ENCODE measurements at regions not wholly inside any gene's neighbourhood (a gene's known extent, or its start where the extent isn't known, plus 50 kb on each side); places are given as distances from the start of the nearest gene placed in this dataset.

DNA sequence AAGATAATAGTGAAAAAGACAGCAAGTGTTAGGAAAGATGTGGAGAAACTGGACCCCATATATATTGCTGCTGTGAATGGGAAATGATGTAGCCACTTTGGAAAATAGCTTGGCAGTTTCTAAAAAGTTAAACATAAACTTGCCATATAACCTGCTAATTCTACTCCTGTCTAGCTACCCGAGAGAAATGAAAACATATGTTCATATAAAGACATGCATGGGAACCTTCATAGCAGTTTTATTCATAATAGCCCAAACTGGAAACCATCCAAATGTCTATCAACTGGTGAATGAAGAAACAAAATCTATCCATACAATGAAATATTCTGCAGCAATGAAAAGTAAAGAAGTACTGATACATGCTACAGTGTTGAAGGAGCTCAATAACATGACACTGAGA is 50.4 kb upstream of the NABP1 start:
- peaks cover 13% of the 10 kb centered on the region for H3K27me3 Mint-ChIP-seq
- no peak overlapping the region for H3K4me3 Mint-ChIP-seq
- no peak for DNase-seq
- H3K4me1 Mint-ChIP-seq: peaks cover 14% of the 10 kb centered on the region
- H3K27ac Mint-ChIP-seq: no peak overlapping the region
- H3K36me3 Mint-ChIP-seq: peaks cover 2% of the 10 kb centered on the region
- ATAC-seq: no peak
- no peaks in the 10 kb centered on the region for H3K9me3 Mint-ChIP-seq (ENCODE audit: low read depth)
- CTCF ChIA-PET: interaction anchor here (1.7 kb wide), 1 partner anchor 13 kb away, joined by 5 read pairs; no protein-coding TSS in a partner anchor
